RWPE2 (cell line): ENCODE measurements at regions not wholly inside any gene's neighbourhood (a gene's known extent, or its start where the extent isn't known, plus 50 kb on each side); places are given as distances from the start of the nearest gene placed in this dataset.

Experiments
- ATAC-seq: fragments of 200-7000 bp; cut with Tn5 transposase; 3 replicates; pipeline ENCODE4 v1.9.1; 2021; ENCODE audit warnings: low read depth
- DNase-seq: peaks from one replicate; pipeline ENCODE4 v3.0.0-alpha.2; 2020; ENCODE audit warnings: low spot score
- H3K27ac ChIP-seq: fragments of 450-650 bp; 2 replicates; pipeline ENCODE4 v1.5.1; 2017; ENCODE audit warnings: mild to moderate bottlenecking; ENCODE audit not compliant: poor library complexity, severe bottlenecking
- H3K27me3 ChIP-seq: fragments of 250-450 bp; sonication (Bioruptor Pico); 2 replicates; pipeline ENCODE4 v1.5.1; 2021; ENCODE audit warnings: mild to moderate bottlenecking, moderate library complexity; ENCODE audit not compliant: insufficient read depth, poor library complexity, severe bottlenecking
- H3K36me3 ChIP-seq: fragments of 250-450 bp; sonication (Bioruptor Pico); 2 replicates; pipeline ENCODE4 v1.5.1; 2020; ENCODE audit warnings: low read depth, mild to moderate bottlenecking, moderate library complexity
- H3K4me1 ChIP-seq: fragments of 250-450 bp; sonication (Bioruptor Pico); 2 replicates; pipeline ENCODE4 v1.5.1; 2021; ENCODE audit warnings: mild to moderate bottlenecking, moderate library complexity; ENCODE audit not compliant: insufficient read depth, poor library complexity, severe bottlenecking
- H3K4me3 ChIP-seq: fragments of 250-450 bp; sonication (Bioruptor Pico); 2 replicates; pipeline ENCODE4 v1.5.1; 2021; ENCODE audit warnings: mild to moderate bottlenecking, moderate library complexity; ENCODE audit not compliant: severe bottlenecking
- H3K9me3 ChIP-seq: fragments of 250-450 bp; sonication (Bioruptor Pico); 2 replicates; pipeline ENCODE4 v1.5.1; 2021; ENCODE audit warnings: mild to moderate bottlenecking, moderate library complexity; ENCODE audit not compliant: severe bottlenecking
- CTCF ChIP-seq: fragments of 450-650 bp; IDR thresholded peaks from one replicate; pipeline ENCODE4 v1.5.1; 2017; ENCODE audit warnings: mild to moderate bottlenecking, moderate library complexity; ENCODE audit not compliant: poor library complexity, severe bottlenecking

- peaks cover 9% of the 10 kb centered on the region for H3K36me3 ChIP-seq
- H3K9me3 ChIP-seq = no peaks in the 10 kb centered on the region
- ATAC-seq (no peak), DNase-seq (no peak)
- H3K27me3 ChIP-seq = no peaks in the 10 kb centered on the region
- H3K4me1 ChIP-seq = peaks cover 8% of the 10 kb centered on the region
- no peak overlapping the region for H3K27ac ChIP-seq
- H3K4me3 ChIP-seq = no peak overlapping the region
- no peak for TF ChIP-seq CTCF
Measured at GRCh38 chr19:7413629-7414028, 64.9 kb downstream of the ARHGEF18 start.

GRCh38 chr19:7415163-7415856 is 66.6 kb downstream of the ARHGEF18 start:
- Histone ChIP-seq H3K9me3 (no peaks in the 10 kb centered on the region), H3K36me3 (peaks cover 10% of the 10 kb centered on the region), H3K4me1 (peaks cover 8% of the 10 kb centered on the region), H3K4me3 (no peak overlapping the region), H3K27me3 (no peaks in the 10 kb centered on the region), H3K27ac (peak overlapping the region; percentile 6)
- ATAC-seq (no peak), DNase-seq (no peak)
- no peak for TF ChIP-seq CTCF

- no peaks in the 10 kb centered on the region for H3K9me3 ChIP-seq
- TF ChIP-seq CTCF = no peak
- peak overlapping the region; percentile 6 for H3K27ac ChIP-seq
- H3K4me3 ChIP-seq = no peak overlapping the region
- ATAC-seq = no peak
- DNase-seq = no peak
- H3K36me3 ChIP-seq = peaks cover 12% of the 10 kb centered on the region
- peaks cover 6% of the 10 kb centered on the region for H3K4me1 ChIP-seq
- no peaks in the 10 kb centered on the region for H3K27me3 ChIP-seq
Measured at GRCh38 chr19:7415857-7416371, 67.2 kb downstream of the ARHGEF18 start.

- Histone ChIP-seq H3K9me3 (no peaks in the 10 kb centered on the region), H3K4me3 (no peak overlapping the region), H3K4me1 (peaks cover 15% of the 10 kb centered on the region), H3K36me3 (peaks cover 13% of the 10 kb centered on the region), H3K27me3 (no peaks in the 10 kb centered on the region), H3K27ac (peak overlapping the region; percentile 45)
- ATAC-seq (peak; percentile 62), DNase-seq (no peak)
- no peak for TF ChIP-seq CTCF
Measured at GRCh38 chr19:7417671-7418324, 69.1 kb downstream of the ARHGEF18 start.

GRCh38 chr19:7418596-7418995 is 69.9 kb downstream of the ARHGEF18 start:
- H3K4me3 ChIP-seq = no peak overlapping the region
- peaks cover 15% of the 10 kb centered on the region for H3K4me1 ChIP-seq
- no peak for TF ChIP-seq CTCF
- H3K9me3 ChIP-seq = no peaks in the 10 kb centered on the region
- H3K27me3 ChIP-seq = no peaks in the 10 kb centered on the region
- ATAC-seq (no peak), DNase-seq (no peak)
- peaks cover 13% of the 10 kb centered on the region for H3K36me3 ChIP-seq
- peak overlapping the region; percentile 45 for H3K27ac ChIP-seq
